Testis (tissue), 2 donors: ENCODE measurements at regions not wholly inside any gene's neighbourhood (a gene's known extent, or its start where the extent isn't known, plus 50 kb on each side); places are given as distances from the start of the nearest gene placed in this dataset.

Experiments
- DNase-seq: peaks from one replicate; pipeline ENCODE4 v3.0.0-alpha.2; 2019
- H3K27ac ChIP-seq, 2 donors: fragments of 200-600 bp; sonication (generic); one replicate each; pipeline ENCODE4 v1.5.1; 2019
- H3K27me3 ChIP-seq: fragments of 200-600 bp; sonication (generic); one replicate; pipeline ENCODE4 v1.5.1; 2019
- H3K36me3 ChIP-seq: fragments of 200-600 bp; sonication (generic); one replicate; pipeline ENCODE4 v1.5.1; 2017; ENCODE audit warnings: low read depth; ENCODE audit errors: missing control alignments
- H3K4me1 ChIP-seq: fragments of 200-600 bp; sonication (generic); one replicate; pipeline ENCODE4 v1.5.1; 2019
- H3K4me3 ChIP-seq, 2 donors: fragments of 200-600 bp; sonication (generic); one replicate each; pipeline ENCODE4 v1.5.1; 2017 to 2019
- H3K9me3 ChIP-seq: fragments of 200-600 bp; sonication (generic); one replicate; pipeline ENCODE4 v1.5.1; 2017
- CTCF ChIP-seq, 3 experiments: fragments of 450-650 bp in 2 of 3; fragments of 200-600 bp in 1 of 3; sonication (generic) in 1 of 3; IDR thresholded peaks; one replicate each; pipeline ENCODE4 v1.5.1; 2016 to 2019; ENCODE audit warnings: antibody characterized with exemption in 3 of 3, mild to moderate bottlenecking in 2 of 3, moderate library complexity in 1 of 3
- POLR2A ChIP-seq: fragments of 450-650 bp; IDR thresholded peaks from one replicate; pipeline ENCODE4 v1.6.1; 2017; ENCODE audit warnings: antibody characterized with exemption, mild to moderate bottlenecking, moderate library complexity
- WGBS, 2 donors: methylation state at CpG; one replicate each; pipeline ENCODE4 v1.1.5; 2018; 5-methylcytosine and 5-hydroxymethylcytosine counted together
- intact Hi-C: fragments of 100-400 bp; cut with DNase I; formaldehyde crosslinking; loops from one replicate; pipeline ENCODE4 v1.15.1; 2023; ENCODE audit warnings: low total_unique reads

GRCh38 chr6:51533962-51534361 lies 553.5 kb downstream of the PKHD1 start:
- 81 to 95% methylated on average over 3 of the region's 3 CpGs for WGBS, 2 donors

GRCh38 chr6:51535327-51535726 lies 552.1 kb downstream of the PKHD1 start:
- no peak for DNase-seq
- no peak overlapping the region for H3K4me3 ChIP-seq
- TF ChIP-seq POLR2A (no peak), CTCF (IDR thresholded peaks at IDR 0.05) (no peak)
- no peaks in the 10 kb centered on the region for H3K4me1 ChIP-seq
- WGBS, 2 donors = 44 to 60% methylated on average over 1 of the region's 1 CpG
- no peaks in the 10 kb centered on the region for H3K27me3 ChIP-seq
- H3K36me3 ChIP-seq = no peaks in the 10 kb centered on the region
- H3K9me3 ChIP-seq = no peaks in the 10 kb centered on the region
- intact Hi-C loops = no loop called here
- H3K27ac ChIP-seq = no peak overlapping the region

More at GRCh38 chr6:51533962-51534361, 553.5 kb downstream of the PKHD1 start:
- Histone ChIP-seq H3K36me3 (no peaks in the 10 kb centered on the region), H3K9me3 (no peaks in the 10 kb centered on the region), H3K27me3 (no peaks in the 10 kb centered on the region), H3K4me3 (no peak overlapping the region), H3K27ac (no peak overlapping the region), H3K4me1 (no peaks in the 10 kb centered on the region)
- TF ChIP-seq CTCF (IDR thresholded peaks at IDR 0.05) = no peak
- DNase-seq = no peak
- intact Hi-C loops = no loop called here

GRCh38 chr6:51536728-51537127 lies 550.7 kb downstream of the PKHD1 start:
- WGBS, 2 donors = 82 to 94% methylated on average over 2 of the region's 2 CpGs
- no peak for DNase-seq

GRCh38 chr6:51541847-51542246 lies 545.6 kb downstream of the PKHD1 start:
- Histone ChIP-seq H3K27ac (no peak overlapping the region), H3K9me3 (no peaks in the 10 kb centered on the region), H3K27me3 (no peaks in the 10 kb centered on the region), H3K4me1 (no peaks in the 10 kb centered on the region), H3K4me3 (no peak overlapping the region), H3K36me3 (no peaks in the 10 kb centered on the region)
- intact Hi-C loops = no loop called here
- TF ChIP-seq CTCF (IDR thresholded peaks at IDR 0.05) (no peak), POLR2A (no peak)
- 35 to 65% methylated on average over 7 of the region's 7 CpGs for WGBS, 2 donors
- no peak for DNase-seq

More at GRCh38 chr6:51536728-51537127, 550.7 kb downstream of the PKHD1 start:
- Histone ChIP-seq H3K27me3 (no peaks in the 10 kb centered on the region), H3K4me3 (no peak overlapping the region), H3K4me1 (no peaks in the 10 kb centered on the region), H3K27ac (no peak overlapping the region), H3K36me3 (no peaks in the 10 kb centered on the region), H3K9me3 (no peaks in the 10 kb centered on the region)
- intact Hi-C loops = no loop called here
- no peak for TF ChIP-seq CTCF (IDR thresholded peaks at IDR 0.05)
- no peak for TF ChIP-seq POLR2A

- DNase-seq = no peak
These were observed 544.9 kb downstream of the PKHD1 start for GRCh38 chr6:51542475-51542874.

More at GRCh38 chr6:51542475-51542874, 544.9 kb downstream of the PKHD1 start:
- no peaks in the 10 kb centered on the region for H3K27me3 ChIP-seq
- no peak overlapping the region for H3K27ac ChIP-seq
- H3K9me3 ChIP-seq = no peaks in the 10 kb centered on the region
- no peaks in the 10 kb centered on the region for H3K4me1 ChIP-seq
- TF ChIP-seq POLR2A = no peak
- intact Hi-C loops = no loop called here
- no peaks in the 10 kb centered on the region for H3K36me3 ChIP-seq
- WGBS, 2 donors = 64% methylated on average over 4 of the region's 4 CpGs
- H3K4me3 ChIP-seq = no peak overlapping the region
